NCI-H524 treated with DMSO at 0.1 percent for 48 hours (cell line): ENCODE measurements at regions not wholly inside any gene's neighbourhood (a gene's known extent, or its start where the extent isn't known, plus 50 kb on each side); places are given as distances from the start of the nearest gene placed in this dataset.
"Not testable (repeated sequence)": the region's sequence is repeated elsewhere in the genome, so short reads cannot be mapped to it uniquely, and the experiment has no call there.

Experiments
- DNase-seq: peaks from one replicate; lab custom pipeline; 2025; lab: John Stamatoyannopoulos, UW

GRCh38 chr7:69091521-69091920 lies 506.8 kb upstream of the AUTS2 start:
- no peak for DNase-seq

DNA sequence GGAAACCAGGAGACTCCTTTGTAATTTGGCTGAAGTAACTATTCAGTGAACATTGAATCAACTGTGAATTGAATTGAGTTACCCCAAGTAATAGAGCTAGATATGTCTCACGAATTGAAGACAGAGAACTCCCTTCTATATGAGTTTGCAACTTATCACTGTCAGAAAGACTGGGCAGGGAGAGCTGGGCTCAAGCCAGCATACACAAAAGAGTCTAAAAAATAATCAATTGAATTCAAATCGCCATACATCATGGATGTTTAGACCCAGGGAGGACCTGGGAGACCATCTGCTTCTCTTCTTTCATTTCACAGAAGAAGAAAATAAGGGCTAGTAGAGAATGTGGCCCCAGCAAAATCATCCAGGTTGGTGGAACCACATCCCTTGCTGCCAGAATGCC lies 503.1 kb upstream of the AUTS2 start:
- no peak for DNase-seq

GRCh38 chr7:69095649-69096048 lies 502.6 kb upstream of the AUTS2 start:
- DNase-seq: no peak

DNA sequence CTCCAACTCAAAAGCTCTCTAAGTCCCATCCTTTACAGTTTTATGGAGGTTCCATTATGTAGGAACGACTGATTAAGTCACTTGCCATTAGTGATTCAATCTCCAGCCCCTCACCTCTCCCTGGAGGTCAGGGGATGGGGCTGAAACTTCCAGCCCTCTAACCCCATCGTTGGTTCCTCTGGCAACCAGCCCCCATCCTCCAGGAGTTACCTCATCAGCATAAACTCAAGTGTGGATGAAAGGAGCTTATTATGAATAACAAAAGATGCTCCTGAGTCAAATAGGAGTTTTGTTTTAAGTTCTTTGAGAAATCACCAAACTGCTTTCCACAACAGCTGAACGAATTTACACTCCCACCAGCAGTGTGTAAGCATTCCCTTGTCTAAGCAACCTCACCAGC lies 494.3 kb upstream of the AUTS2 start:
- DNase-seq: no peak

DNA sequence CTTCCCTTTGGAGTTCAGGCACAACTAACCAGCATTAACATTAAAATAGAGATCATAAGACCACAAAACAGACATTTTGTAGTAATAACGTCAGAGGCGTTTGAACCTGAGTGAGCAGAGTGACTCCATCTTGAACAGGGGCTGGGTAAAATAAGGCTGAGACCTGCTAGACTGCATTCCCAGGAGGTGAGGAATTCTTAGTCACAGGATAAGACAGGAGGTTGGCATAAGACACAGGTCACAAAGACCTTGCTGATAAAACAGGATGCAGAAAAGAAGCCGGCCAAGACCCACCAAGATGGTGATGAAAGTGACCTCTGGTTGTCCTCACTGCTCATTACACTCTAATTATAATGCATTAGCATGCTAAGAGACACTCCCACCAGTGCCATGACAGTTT lies 493.2 kb upstream of the AUTS2 start:
- DNase-seq: no peak

GRCh38 chr7:69105981-69106380 lies 492.3 kb upstream of the AUTS2 start:
- no peak for DNase-seq

- not testable (repeated sequence) for DNase-seq
Observed at GRCh38 chr7:69106449-69106848, 491.8 kb upstream of the AUTS2 start.

DNA sequence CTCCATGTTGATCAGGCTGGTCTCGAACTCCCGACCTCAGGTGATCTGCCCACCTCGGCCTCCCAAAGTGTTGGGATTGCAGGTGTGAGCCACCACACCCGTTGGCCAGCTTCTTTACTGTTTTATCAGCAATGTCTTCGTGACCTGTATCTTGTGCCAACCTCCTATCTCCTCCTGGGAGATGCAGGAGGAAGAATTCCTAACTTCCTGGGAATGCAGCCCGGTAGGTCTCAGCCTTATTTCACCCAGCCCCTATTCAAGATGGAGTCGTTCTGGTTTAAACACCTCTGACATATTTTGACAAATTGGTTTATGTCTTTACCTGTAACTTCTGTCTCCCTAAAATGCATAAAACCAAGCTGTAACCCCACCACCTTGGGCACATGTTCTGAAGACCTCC lies 491.3 kb upstream of the AUTS2 start:
- DNase-seq: not testable (repeated sequence)

GRCh38 chr7:69108097-69108496 lies 490.2 kb upstream of the AUTS2 start:
- no peak for DNase-seq

DNA sequence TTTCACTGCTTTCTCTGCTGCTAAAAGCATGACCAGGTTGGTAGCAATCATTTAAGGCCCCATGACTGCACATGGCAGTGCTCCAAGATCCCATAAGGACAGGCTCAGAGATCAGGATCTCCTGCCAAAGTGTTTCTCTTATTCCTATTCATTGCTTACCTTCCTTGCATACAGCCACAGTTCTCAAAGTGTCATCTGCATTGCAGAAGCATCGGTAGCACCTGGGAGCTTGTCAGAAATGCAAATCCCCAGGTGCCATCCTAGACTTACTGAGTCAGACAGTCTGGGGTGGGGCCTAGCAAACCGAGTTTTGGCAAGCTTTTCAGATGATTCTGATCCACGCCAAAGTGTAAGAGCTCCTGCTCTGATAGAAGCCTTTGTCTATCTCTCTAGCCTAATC lies 489.0 kb upstream of the AUTS2 start:
- DNase-seq: no peak

DNA sequence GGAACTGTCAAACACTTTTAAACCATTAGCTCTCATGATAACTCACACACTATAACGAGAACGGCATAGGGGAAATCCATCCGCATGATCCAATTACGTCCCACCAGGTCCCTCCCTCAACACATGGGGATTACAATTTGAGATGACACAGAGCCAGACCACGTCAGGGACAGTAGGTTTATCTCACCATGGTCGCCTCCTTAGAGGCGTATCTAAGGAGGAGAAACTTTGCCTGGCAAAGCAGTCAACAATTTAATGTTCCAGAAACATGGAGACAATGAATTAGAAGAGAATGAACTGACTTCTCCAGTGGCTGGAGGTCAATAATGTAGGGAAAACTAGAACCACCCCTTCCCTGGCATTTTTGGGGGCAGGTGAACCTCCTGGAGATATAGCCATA lies 488.4 kb upstream of the AUTS2 start:
- DNase-seq: no peak

- DNase-seq: no peak
Observed at GRCh38 chr7:69110450-69111050, 487.7 kb upstream of the AUTS2 start.

DNA sequence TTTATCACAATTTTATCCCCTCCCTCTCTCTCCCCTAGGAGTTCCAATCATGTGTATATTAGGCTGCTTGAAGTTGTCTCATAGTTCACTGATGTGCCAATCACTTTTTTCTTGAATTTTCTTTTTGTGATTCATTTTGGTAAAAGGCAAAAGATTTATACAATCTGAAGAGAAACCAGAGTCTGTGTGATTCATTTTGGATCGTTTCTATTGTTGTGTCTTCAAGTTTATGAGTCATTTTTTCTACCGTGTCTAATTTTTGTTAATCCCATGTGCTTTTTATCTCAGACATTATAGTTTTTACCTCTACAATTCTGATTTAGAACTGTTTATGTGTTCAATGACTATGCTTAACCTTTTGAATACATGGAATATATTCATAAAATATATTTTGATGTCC lies 483.9 kb upstream of the AUTS2 start:
- no peak for DNase-seq

DNA sequence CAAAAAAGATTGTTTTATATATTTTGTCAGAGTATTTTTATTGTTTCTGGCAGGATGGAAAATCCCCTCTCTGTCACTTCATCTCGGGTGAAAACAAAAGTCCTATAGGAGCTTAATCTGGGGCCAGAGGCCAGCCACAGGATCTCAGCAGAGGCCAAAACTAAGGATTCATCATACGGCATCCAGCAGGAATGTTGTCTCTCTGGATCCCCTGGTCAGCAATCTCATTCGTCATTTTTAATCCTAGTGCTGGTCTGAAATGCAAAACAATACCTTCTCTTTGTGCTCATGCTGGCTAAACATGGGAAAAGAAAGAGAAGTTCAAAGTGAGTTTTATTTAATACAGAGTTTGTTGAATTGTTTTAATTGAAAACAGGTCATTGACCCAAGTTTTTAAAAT lies 482.5 kb upstream of the AUTS2 start:
- DNase-seq: no peak

- DNase-seq: not testable (repeated sequence)
Observed at GRCh38 chr7:69116196-69116595, 482.1 kb upstream of the AUTS2 start.

- DNase-seq: no peak
Observed at GRCh38 chr7:69122953-69123352, 475.3 kb upstream of the AUTS2 start.

DNA sequence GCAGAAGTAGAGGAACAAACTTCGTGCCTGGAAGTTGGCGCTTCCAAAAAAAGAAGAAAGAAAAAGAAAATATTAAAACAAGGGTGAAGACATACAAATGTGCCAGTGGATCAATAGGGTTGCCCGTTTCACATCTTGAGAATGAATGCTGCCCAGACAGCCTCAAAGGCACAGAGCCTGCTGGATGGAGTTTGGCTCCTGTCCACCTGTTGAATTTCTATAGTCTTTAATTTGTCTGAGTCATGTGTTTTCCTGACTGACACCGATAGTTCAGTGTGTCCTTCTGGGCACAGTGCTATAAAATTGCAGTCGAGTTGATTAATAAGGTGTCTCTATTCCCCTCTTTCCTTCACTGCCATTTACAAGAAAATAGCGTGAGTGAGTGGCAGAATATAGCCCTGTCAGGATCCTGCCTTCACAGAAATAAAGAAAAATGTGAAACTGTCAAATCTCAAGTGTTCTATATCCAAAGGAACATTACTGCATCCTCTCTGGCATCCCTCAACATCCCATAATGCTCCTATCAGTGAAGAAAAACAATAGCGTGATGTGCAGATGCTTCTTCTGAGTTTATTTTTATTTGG lies 471.3 kb upstream of the AUTS2 start:
- DNase-seq: no peak

DNA sequence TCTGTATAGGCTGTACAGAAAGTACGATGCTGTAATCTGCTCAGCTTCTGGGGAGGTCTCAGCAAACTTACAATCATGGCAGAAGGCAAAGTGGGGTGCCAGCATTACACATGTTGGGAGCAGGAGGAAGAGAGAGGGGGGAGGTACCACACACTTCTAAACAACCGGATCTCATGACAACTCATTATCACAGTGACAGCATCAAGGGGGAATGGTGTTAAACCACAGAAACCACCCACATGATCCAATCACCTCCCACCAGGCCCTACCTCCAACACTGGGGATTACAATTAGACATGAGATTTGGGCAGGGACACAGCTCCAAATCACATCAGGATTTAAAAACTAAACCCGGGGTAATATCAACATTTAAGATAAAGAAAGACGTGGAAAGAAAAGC lies 468.8 kb upstream of the AUTS2 start:
- DNase-seq: no peak

- no peak for DNase-seq
Observed at GRCh38 chr7:69129951-69130350, 468.3 kb upstream of the AUTS2 start.

GRCh38 chr7:69130396-69130795 lies 467.9 kb upstream of the AUTS2 start:
- DNase-seq: no peak

GRCh38 chr7:69134316-69134715 lies 464.0 kb upstream of the AUTS2 start:
- no peak for DNase-seq

DNA sequence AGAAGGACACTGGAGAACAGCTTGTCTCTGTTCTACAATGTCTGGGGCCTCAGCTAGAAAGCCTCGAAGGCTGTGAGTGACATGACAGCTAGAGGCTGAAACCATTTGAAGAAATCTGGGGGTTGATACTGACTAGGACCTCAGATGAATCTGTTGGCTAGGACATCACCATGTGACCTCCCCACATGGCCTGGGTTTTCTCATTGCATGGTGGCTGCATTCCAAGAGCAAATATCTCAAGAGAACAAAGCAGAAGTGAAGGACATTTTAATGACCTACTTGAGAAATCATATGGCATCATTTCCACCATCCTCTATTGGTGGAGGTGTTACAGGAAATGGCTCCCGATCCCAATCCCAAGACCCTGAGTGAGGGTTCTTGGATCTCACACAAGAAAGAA lies 450.6 kb upstream of the AUTS2 start:
- no peak for DNase-seq

DNA sequence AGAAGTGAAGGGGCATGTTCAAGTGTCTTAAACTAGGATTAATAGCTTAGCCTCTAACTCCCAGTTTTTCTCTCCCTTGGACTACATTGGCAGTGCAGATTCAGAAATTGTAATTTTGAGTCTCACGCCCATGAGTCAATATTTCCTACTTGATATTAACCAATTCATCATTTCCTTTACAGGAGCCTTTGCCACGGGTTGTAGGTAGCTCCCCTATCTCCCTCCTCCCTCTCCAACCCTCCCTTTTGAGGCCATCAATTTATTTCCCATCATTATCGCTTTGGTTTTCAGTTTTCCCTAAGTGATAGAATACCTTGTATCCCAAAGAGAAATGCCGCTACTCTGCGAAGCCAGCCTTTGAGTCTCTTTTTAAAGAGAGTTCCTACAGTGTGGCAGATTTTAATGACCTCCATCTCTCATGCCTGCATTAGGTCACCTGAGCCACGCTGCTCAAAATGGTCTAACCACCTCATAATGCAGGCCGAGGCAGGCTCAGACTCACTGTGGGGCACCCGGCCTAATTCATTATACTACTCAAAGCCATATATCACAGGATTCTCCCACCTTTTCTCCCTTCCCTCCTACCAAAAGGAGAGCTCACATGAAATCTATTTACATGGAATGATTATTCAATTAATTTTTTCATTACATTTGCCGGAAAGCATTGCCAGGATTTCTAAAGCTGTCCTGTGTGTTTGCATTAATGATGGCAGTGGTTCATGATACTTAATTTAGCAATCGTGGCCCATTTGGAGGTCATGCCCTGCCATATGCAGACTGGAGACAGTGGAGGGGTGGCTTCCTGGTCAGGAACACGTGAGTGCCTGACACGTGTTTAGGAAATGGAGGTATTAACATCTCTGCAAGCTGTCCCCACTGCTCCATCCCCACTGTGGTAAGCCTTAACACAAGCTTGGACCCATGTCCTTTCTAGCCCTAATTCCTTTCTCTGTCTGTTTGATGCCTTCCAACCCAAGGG lies 448.2 kb upstream of the AUTS2 start:
- no peak for DNase-seq
